ENCODE measurements at regions not wholly inside any gene's neighbourhood (a gene's known extent, or its start where the extent isn't known, plus 50 kb on each side); places are given as distances from the start of the nearest gene placed in this dataset.
"Not testable (repeated sequence)": the region's sequence is repeated elsewhere in the genome, so short reads cannot be mapped to it uniquely, and the experiment has no call there.

DNA sequence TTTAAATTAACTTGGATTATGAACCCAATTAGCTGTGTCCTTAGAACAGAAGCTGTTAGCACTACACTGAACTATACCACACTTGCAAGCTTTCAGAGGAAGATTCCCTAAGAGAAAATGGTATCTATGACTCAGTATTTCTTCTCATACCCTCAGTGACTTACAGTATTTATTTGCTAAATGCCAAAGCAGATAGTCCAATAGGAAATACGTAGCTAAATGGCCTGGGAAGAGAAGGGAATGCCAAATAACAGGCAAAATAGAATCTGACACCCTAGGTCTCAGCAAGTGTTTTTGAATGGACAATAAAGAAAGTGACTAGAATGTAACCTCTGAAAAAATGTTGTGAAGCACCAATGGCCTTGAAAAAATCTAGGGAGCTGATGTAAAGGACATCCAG is 570.8 kb downstream of the ZWINT start:
- H3K4me1 Mint-ChIP-seq; ATAC-seq; H3K27ac Mint-ChIP-seq; H3K36me3 Mint-ChIP-seq; H3K4me3 Mint-ChIP-seq; DNase-seq (ENCODE audit: low spot score in 2 of 2): not testable (repeated sequence)
- H3K9me3 Mint-ChIP-seq, result peaks cover 19% of the 10 kb centered on the region

DNA sequence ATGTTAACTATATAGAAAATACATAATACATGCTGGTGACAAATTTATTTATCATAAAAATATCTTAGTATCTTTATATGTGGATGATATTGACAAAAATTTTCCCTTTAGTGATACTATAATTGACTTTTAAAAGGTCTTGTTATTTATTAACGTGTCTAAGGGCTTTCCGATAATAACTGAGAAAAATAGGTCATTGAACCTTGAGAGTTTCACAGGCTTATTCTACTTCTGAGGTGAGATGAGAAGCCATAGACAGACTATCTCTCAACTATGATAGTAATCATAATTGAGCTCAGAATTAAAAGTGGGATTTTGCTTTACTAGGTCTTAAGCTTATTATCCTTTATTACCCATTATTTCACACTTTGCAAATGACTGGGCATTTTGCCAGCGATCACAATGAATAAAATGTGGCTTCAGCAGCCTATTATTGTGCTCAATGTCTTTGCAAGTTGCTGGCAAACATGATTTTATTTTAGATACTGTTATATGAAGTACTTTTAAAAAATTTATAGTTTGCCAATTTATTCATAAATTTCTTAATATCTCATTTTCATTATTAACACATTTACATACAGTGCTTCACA is 574.5 kb downstream of the ZWINT start:
- H3K36me3 Mint-ChIP-seq, result no peaks in the 10 kb centered on the region
- no peak for DNase-seq (ENCODE audit: low spot score in 2 of 2)
- H3K4me3 Mint-ChIP-seq, result no peak overlapping the region
- no peak overlapping the region for H3K27ac Mint-ChIP-seq
- no peak for ATAC-seq
- peaks cover 17% of the 10 kb centered on the region for H3K9me3 Mint-ChIP-seq
- H3K4me1 Mint-ChIP-seq, result no peaks in the 10 kb centered on the region

DNA sequence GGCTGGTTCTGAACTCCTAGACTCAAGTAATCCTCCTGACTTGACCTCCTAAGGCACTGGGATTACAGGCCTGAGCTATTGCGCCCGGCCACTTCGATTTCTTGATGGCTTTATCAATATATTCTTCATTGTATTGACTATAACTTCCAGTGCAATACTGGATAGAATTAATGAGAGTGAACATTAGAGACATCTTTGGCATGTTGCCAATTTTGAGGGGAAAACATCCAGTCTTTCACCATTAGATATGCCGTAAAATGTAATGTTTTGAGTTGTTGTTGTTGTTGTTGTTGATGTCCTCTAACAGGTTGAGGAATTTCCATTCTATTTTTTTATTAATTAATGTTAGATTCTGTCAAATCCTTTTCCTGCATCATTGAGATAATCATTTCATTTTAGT is 578.9 kb downstream of the ZWINT start:
- ATAC-seq (no peak), DNase-seq (ENCODE audit: low spot score in 2 of 2) (no peak)
- Mint-ChIP-seq H3K36me3 (no peaks in the 10 kb centered on the region), H3K4me3 (no peak overlapping the region), H3K9me3 (peaks cover 16% of the 10 kb centered on the region), H3K4me1 (no peaks in the 10 kb centered on the region), H3K27ac (no peak overlapping the region)

DNA sequence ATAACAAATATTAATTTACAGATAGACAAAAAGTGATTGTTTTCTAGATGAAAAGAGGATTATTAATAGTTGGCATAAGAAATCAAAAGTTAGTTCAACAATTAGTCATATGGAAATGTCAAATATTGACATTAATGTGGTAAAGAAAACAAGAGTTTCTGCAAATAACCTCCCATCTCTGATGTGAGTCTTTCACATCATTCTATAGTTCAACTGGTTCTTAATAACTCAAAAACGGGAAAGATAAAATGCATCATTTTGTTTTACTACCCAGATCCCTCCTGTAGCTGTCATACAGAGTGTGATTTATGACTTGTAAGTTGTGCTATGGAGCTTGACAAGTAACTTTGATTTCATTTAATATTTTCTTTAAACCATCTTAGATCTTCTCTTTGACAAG is 594.8 kb downstream of the ZWINT start:
- no peak for DNase-seq (ENCODE audit: low spot score in 2 of 2)
- H3K27ac Mint-ChIP-seq, result no peak overlapping the region
- no peak for ATAC-seq
- H3K36me3 Mint-ChIP-seq, result no peaks in the 10 kb centered on the region
- peaks cover 9% of the 10 kb centered on the region for H3K9me3 Mint-ChIP-seq
- H3K4me3 Mint-ChIP-seq, result no peak overlapping the region
- no peaks in the 10 kb centered on the region for H3K4me1 Mint-ChIP-seq

DNA sequence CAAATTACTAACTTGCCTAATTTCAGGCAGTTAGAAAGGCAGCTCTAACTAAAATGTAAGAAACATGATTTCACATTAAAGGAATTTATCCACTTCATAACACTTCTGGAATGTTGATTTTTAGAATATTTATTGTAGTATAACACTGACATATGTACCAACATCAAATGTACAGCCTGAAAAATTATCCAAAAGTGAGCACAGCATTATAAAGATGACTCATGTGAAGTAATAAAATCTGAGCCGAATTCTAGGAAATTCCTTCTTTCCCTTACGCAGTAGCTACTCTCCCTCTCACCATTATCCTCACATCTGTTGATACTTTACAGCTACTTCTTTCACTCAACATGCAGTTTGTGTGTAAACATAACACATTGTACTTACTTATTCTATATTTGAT is 610.6 kb downstream of the ZWINT start:
- Mint-ChIP-seq H3K9me3 (peaks cover 34% of the 10 kb centered on the region), H3K4me1 (no peaks in the 10 kb centered on the region), H3K27ac (no peak overlapping the region), H3K36me3 (no peaks in the 10 kb centered on the region), H3K4me3 (no peak overlapping the region)
- ATAC-seq (no peak), DNase-seq (ENCODE audit: low spot score in 2 of 2) (no peak)

DNA sequence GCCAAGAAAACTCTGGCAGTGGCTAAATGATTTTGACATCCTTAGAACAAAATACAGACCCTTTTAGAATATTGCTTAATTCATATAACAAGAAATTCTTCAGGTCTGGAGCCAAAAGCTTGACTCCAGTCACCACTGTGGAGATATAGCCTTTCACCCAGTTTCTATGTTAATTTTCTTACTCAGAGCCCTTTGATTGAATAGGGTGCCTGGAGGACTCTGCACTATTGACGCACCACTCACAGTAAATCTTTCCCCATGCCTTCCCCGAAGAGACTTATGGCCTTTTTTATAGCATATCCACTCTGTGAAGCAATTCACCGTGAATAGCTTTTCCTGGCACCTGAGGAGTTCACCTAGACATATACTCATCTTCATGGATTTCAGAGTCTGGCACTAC is 613.8 kb downstream of the ZWINT start:
- DNase-seq (ENCODE audit: low spot score in 2 of 2) (no peak), ATAC-seq (no peak)
- H3K9me3 Mint-ChIP-seq, result peaks cover 26% of the 10 kb centered on the region
- H3K27ac Mint-ChIP-seq, result no peak overlapping the region
- no peak overlapping the region for H3K4me3 Mint-ChIP-seq
- H3K4me1 Mint-ChIP-seq, result no peaks in the 10 kb centered on the region
- H3K36me3 Mint-ChIP-seq, result no peaks in the 10 kb centered on the region

DNA sequence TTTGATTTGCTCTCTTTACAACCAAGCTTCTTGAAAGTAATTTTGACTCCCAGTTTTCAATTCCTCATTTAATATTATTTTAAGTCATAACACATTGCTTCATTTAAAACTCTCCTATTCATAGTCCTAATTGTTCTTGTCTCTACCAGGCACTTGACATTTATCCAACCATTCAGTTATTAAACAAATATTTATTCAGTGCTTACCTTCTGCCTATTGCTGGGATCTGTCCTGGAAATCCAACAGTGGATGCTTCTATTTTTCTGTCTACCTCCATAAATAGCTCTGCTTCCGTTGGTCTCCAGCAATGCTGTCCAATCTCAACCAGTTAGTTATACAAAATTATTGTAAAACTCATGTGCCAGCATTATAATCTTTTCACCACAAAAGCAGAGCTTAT is 615.1 kb downstream of the ZWINT start:
- ATAC-seq, result no peak
- H3K36me3 Mint-ChIP-seq, result no peaks in the 10 kb centered on the region
- no peaks in the 10 kb centered on the region for H3K4me1 Mint-ChIP-seq
- H3K9me3 Mint-ChIP-seq, result peaks cover 29% of the 10 kb centered on the region
- H3K27ac Mint-ChIP-seq, result no peak overlapping the region
- DNase-seq (ENCODE audit: low spot score in 2 of 2), result no peak
- no peak overlapping the region for H3K4me3 Mint-ChIP-seq

DNA sequence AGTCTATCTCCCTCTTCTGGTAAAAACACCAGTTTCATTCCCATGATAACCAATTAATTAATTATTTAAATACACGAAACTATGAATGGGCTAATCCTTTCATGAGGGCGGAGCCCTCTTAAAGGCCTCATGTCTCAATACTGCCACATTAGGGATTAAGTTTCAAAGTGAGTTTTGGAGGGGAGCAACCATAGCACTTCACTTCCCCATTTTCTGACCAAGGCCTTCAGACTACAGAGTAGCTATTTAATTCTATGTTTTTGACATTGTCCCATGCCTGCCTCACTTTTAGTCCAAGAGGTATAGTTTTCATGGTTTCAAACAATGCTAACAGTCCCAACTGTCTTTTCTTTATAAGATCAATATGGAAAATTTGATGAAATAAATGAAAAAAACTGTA is 618.6 kb downstream of the ZWINT start:
- Mint-ChIP-seq H3K9me3 (peaks cover 24% of the 10 kb centered on the region), H3K27ac (no peak overlapping the region), H3K36me3 (no peaks in the 10 kb centered on the region), H3K4me3 (no peak overlapping the region), H3K4me1 (no peaks in the 10 kb centered on the region)
- DNase-seq (ENCODE audit: low spot score in 2 of 2) (no peak), ATAC-seq (no peak)

DNA sequence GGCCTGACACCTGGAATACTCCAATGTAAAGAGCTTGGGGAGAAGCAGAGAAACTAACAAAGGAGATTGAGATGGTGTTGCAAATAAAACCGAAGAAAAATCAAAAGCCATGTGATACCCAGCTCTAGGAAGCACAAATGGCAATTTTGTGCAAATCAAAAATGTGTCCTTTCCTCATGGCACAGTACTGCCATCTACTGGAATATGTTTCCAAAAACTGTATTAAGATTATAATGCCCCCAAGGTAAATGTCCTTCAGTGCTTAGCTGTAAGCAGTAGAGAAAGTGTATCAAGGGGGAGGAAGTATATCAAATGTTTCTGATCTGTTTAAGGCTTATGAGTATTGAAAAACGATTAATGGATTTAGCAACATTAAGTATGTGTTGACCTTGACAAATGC is 620.3 kb downstream of the ZWINT start:
- not testable (repeated sequence) for H3K27ac Mint-ChIP-seq; H3K4me1 Mint-ChIP-seq; H3K36me3 Mint-ChIP-seq; ATAC-seq; H3K4me3 Mint-ChIP-seq; DNase-seq (ENCODE audit: low spot score in 2 of 2)
- peaks cover 17% of the 10 kb centered on the region for H3K9me3 Mint-ChIP-seq

DNA sequence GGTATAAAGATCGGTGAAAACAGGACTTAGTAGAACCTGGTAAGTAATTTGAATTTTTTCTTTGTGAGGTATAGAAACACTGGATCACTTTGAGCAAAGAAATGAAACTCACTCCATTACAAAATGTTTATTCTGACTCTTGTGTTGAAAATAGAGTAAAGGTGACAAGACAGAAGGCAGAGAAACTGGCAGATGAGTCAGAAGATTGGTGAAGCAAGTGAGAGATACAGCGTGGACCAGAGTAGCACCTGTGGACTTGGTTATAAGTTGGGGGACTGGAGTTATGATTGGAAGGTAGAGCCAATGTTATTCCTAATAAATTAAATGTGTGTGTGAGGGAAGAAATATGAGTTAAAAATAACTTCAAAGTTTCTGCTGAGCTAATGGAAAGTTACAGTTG is 620.9 kb downstream of the ZWINT start:
- no peaks in the 10 kb centered on the region for H3K36me3 Mint-ChIP-seq
- H3K4me3 Mint-ChIP-seq, result no peak overlapping the region
- H3K9me3 Mint-ChIP-seq, result peaks cover 17% of the 10 kb centered on the region
- DNase-seq (ENCODE audit: low spot score in 2 of 2) (no peak), ATAC-seq (no peak)
- H3K27ac Mint-ChIP-seq, result no peak overlapping the region
- no peaks in the 10 kb centered on the region for H3K4me1 Mint-ChIP-seq

DNA sequence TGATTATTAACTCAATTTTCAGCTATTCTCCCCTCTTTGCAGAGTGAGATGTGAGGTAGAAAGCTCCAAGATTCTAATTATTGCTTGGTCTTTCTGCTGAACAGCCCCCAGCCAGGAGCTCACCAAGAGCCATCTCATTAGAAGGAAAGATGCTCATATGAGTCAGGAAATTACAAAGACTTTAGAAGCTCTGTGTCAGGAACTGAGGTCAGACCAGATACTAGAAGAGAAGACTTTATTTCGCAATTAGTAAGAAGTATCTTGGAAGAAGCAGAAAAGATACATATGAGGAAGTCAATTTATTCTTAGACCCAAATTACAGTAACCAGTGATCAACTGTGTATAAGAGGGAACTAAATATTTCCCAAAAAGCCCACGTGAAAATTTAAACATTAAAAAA is 626.9 kb downstream of the ZWINT start:
- no peak for DNase-seq (ENCODE audit: low spot score in 2 of 2)
- H3K4me1 Mint-ChIP-seq, result no peaks in the 10 kb centered on the region
- H3K36me3 Mint-ChIP-seq, result no peaks in the 10 kb centered on the region
- no peak overlapping the region for H3K27ac Mint-ChIP-seq
- H3K9me3 Mint-ChIP-seq, result peaks cover 13% of the 10 kb centered on the region
- ATAC-seq, result no peak
- no peak overlapping the region for H3K4me3 Mint-ChIP-seq

DNA sequence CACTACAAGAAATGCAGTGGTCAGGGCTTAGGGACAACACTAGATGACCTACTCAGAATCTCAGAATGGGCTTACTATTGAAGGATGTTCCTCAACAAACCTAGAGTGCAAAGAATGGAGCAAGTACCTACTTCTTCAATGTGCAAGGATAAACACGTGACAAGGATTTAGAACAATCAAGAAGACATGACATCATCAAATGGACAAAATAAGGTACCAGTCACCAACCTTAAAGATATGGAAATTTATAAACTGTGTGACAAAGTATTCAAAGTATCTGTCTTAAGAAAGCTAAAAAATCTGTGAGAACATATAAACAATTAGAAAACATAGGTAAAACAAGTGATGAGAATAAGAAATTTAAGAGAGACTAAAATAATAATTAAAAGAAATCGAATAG is 656.1 kb downstream of the ZWINT start:
- DNase-seq (ENCODE audit: low spot score in 2 of 2) (no peak), ATAC-seq (no peak)
- H3K4me1 Mint-ChIP-seq, result no peaks in the 10 kb centered on the region
- H3K4me3 Mint-ChIP-seq, result no peak overlapping the region
- no peaks in the 10 kb centered on the region for H3K36me3 Mint-ChIP-seq
- H3K9me3 Mint-ChIP-seq, result peaks cover 21% of the 10 kb centered on the region
- H3K27ac Mint-ChIP-seq, result no peak overlapping the region

DNA sequence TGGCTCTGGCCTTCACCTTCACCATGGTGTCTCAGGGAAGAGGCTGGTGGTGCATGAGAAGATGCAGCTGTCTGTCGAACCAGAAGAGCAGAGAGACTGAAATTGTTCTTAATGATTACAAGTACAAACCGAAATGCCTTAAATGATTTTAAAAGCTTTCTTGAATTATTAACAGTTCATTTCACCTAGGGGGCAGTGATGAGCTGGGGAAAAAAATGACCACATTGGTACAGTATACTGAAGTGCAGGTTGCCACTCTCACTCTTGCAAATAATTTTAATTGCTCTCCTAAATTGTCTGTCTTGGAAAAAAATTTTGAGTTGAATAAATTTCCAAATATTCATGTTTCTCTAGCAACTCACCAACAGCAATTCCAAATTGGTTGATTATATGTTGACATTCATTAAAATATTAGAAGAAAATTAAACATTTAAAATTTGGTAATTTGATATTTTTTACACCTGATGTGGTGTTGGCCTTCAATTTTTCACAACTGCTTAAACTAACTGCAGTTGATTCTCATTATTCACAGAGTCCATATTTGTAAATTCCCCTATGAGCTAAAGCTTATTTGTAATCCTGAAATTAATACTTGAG is 692.6 kb downstream of the ZWINT start:
- peaks cover 19% of the 10 kb centered on the region for H3K9me3 Mint-ChIP-seq
- DNase-seq (ENCODE audit: low spot score in 2 of 2), result no peak
- H3K27ac Mint-ChIP-seq, result no peak overlapping the region
- H3K36me3 Mint-ChIP-seq, result no peaks in the 10 kb centered on the region
- ATAC-seq, result no peak
- H3K4me3 Mint-ChIP-seq, result no peak overlapping the region
- no peaks in the 10 kb centered on the region for H3K4me1 Mint-ChIP-seq

DNA sequence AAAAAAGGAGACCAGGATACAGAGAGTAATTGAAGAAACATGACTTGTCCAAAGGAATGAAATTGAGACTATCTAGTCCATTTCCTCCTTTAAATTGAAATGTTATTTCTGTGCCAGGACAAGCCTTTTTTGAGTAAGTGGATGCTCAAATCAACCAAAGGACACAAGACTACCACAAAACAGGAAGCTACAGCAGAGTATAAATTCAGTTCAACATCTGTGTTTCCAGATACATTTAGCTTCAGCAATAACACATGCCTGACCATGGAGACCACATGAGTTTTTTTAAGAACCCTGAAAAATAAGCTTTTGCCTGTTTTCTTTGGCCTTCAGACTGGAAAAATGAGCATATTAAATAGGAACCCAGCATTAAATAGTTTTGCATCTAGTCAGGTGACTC is 707.5 kb downstream of the ZWINT start:
- DNase-seq (ENCODE audit: low spot score in 2 of 2) (no peak), ATAC-seq (no peak)
- Mint-ChIP-seq H3K36me3 (no peaks in the 10 kb centered on the region), H3K4me1 (no peaks in the 10 kb centered on the region), H3K4me3 (no peak overlapping the region), H3K9me3 (peaks cover 27% of the 10 kb centered on the region), H3K27ac (no peak overlapping the region)

DNA sequence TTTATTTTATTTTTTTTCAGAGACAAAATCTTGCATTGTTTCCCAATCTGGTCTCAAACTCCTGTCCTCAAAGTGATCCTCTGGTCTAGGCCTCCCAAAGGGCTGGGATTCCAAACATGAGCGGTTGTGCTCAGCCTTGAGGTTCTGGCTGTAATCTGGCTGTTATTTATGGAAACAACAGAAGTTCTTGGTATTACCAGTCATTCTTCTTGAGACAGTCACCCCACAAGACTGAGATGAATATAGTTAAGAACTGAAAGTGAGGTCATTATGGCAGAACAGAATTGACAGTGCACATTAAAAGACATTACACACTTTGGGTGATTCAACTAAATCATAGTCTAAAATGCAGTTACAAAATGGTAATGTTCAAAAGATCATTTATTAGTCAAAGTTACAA is 719.5 kb downstream of the ZWINT start:
- Mint-ChIP-seq H3K36me3 (no peaks in the 10 kb centered on the region), H3K9me3 (peaks cover 16% of the 10 kb centered on the region), H3K4me1 (no peaks in the 10 kb centered on the region), H3K4me3 (no peak overlapping the region), H3K27ac (no peak overlapping the region)
- no peak for ATAC-seq
- no peak for DNase-seq (ENCODE audit: low spot score in 2 of 2)

DNA sequence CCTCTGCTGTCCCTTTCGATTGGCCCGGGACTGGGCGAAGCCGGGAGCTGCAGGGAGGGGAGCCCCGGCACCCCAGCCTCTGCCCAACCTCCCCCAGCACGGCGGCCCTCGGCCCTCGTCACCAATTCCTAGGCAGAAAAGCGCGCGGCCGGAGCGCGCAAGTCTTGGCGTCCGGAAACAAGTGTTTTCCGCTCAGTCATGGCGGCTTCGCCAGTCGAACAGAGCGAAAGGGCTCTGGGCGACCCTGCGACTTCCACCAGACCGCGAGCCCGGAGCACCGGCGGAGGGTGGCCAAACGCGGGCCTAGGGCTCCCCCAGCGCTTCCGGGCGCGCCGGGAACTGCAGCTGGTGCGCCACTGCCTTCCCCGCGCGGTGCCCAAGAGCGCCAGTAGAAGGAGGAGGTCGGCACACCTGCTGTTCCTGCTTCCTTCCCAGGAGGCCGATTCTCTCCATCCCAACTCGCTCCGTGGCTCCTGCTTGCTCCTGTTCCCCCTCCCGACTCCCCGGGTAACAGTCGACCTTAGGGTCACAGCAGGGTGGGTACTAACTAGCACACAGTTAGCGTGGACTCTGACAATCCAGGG is 729.9 kb downstream of the ZWINT start:
- peaks cover 5% of the 10 kb centered on the region for H3K9me3 Mint-ChIP-seq
- no peak for DNase-seq (ENCODE audit: low spot score in 2 of 2)
- peak; percentile 37 for ATAC-seq
- no peaks in the 10 kb centered on the region for H3K36me3 Mint-ChIP-seq
- no peaks in the 10 kb centered on the region for H3K4me1 Mint-ChIP-seq
- no peak overlapping the region for H3K27ac Mint-ChIP-seq
- H3K4me3 Mint-ChIP-seq, result no peak overlapping the region

Measured in stimulated activated effector memory CD8-positive, alpha-beta T cell treated with anti-CD3 and anti-CD28 coated beads, Interleukin-12 subunit alpha, Interleukin-12 subunit beta, amount 100 ng/mL, for 72 hours (primary cell).